ENCODE measurements at regions not wholly inside any gene's neighbourhood (a gene's known extent, or its start where the extent isn't known, plus 50 kb on each side); places are given as distances from the start of the nearest gene placed in this dataset.

GRCh38 chr2:222372993-222373392 lies 51.4 kb upstream of the SGPP2 start:
- peak overlapping the region in 1 of 7 donors; percentile 64 for H3K27ac Mint-ChIP-seq
- Histone ChIP-seq H3K36me3 (replicated peaks in 1 of 2; ENCODE audit: control insufficient read depth in 1 of 2, insufficient read depth in 2 of 2, low read length in 2 of 2) (no peaks in the 10 kb centered on the region), H3K4me1 (ENCODE audit: control insufficient read depth in 1 of 2, insufficient read depth in 2 of 2, low read length in 2 of 2) (peaks cover 6% of the 10 kb centered on the region in 2 donors), H3K79me2 (ENCODE audit: insufficient read depth, low read length) (no peaks in the 10 kb centered on the region), H3K9ac (ENCODE audit: insufficient read depth, low read length, poor library complexity, severe bottlenecking) (no peak overlapping the region), H2AFZ (ENCODE audit: insufficient read depth, low read depth, low read length, poor library complexity, severe bottlenecking) (no peak overlapping the region), H3K4me2 (replicated peaks; ENCODE audit: extremely low read depth, low read length, poor library complexity, severe bottlenecking) (no peak overlapping the region), H3K4me3 (replicated peaks in 1 of 3; ENCODE audit: low read depth in 2 of 3, low read length in 3 of 3) (no peak overlapping the region), H3K27me3 (ENCODE audit: control insufficient read depth in 2 of 2, insufficient read depth in 2 of 2, low read length in 2 of 2) (no peaks in the 10 kb centered on the region), H4K20me1 (ENCODE audit: insufficient read depth, low read length) (no peaks in the 10 kb centered on the region), H3K9me3 (replicated peaks in 1 of 2; ENCODE audit: control insufficient read depth in 1 of 2, insufficient read depth in 1 of 2, low read length in 2 of 2) (peaks cover 0 to 4% of the 10 kb centered on the region in 2 donors), H3K27ac (ENCODE audit: low read depth in 1 of 2, low read length in 2 of 2) (no peak overlapping the region)
- DNase-seq = no peak
- peaks cover 0 to 6% (median 3%) of the 10 kb centered on the region in 3 donors for H3K27me3 Mint-ChIP-seq (ENCODE audit: low read depth in 3 of 3)
- TF ChIP-seq CTCF (IDR thresholded peaks at IDR 0.05) = no peak
- intact Hi-C loops (cut with micrococcal nuclease) = no loop called here
- H3K4me3 Mint-ChIP-seq = no peak overlapping the region
- no peaks in the 10 kb centered on the region for H3K36me3 Mint-ChIP-seq
- WGBS (ENCODE audit: insufficient coverage) = 80% methylated on average over 1 of the region's 3 CpGs
- peaks cover 7% of the 10 kb centered on the region for H3K4me1 Mint-ChIP-seq
- peaks cover 4 to 26% (median 13%) of the 10 kb centered on the region in 7 donors for H3K9me3 Mint-ChIP-seq
